H9 (cell line): ENCODE measurements at regions not wholly inside any gene's neighbourhood (a gene's known extent, or its start where the extent isn't known, plus 50 kb on each side); places are given as distances from the start of the nearest gene placed in this dataset.

Experiments used
- DNase-seq: peaks from one replicate; pipeline ENCODE4 v3.0.0-alpha.2; 2017
- H2AFZ ChIP-seq: one replicate; pipeline ENCODE4 v1.6.1; 2013; ENCODE audit warnings: mild to moderate bottlenecking, low read length, control low read depth, moderate library complexity
- H2AK5ac ChIP-seq: 2 replicates; pipeline ENCODE4 v1.6.1; 2013; ENCODE audit warnings: low read length, control low read depth, mixed read lengths; ENCODE audit not compliant: insufficient read length
- H2BK120ac ChIP-seq: one replicate; pipeline ENCODE4 v1.6.1; 2013; ENCODE audit warnings: low read depth, mild to moderate bottlenecking, low read length, control low read depth, inconsistent platforms; ENCODE audit not compliant: poor library complexity, severe bottlenecking
- H2BK12ac ChIP-seq: 2 replicates; pipeline ENCODE4 v1.6.1; 2013; ENCODE audit warnings: low read length, control low read depth, mixed read lengths, low read depth; ENCODE audit not compliant: insufficient read length
- H2BK15ac ChIP-seq: 2 replicates; pipeline ENCODE4 v1.6.1; 2013; ENCODE audit warnings: low read depth, low read length, control low read depth
- H2BK20ac ChIP-seq: one replicate; pipeline ENCODE4 v1.6.1; 2013; ENCODE audit warnings: low read depth, mild to moderate bottlenecking, low read length, control low read depth, inconsistent platforms; ENCODE audit not compliant: poor library complexity, severe bottlenecking
- H2BK5ac ChIP-seq: 2 replicates; pipeline ENCODE4 v1.6.1; 2013; ENCODE audit warnings: low read length, control low read depth, mixed read lengths; ENCODE audit not compliant: insufficient read length
- H3K14ac ChIP-seq: 2 replicates; pipeline ENCODE4 v1.6.1; 2013; ENCODE audit warnings: low read length, control low read depth; ENCODE audit not compliant: insufficient read depth
- H3K18ac ChIP-seq: 2 replicates; pipeline ENCODE4 v1.6.1; 2013; ENCODE audit warnings: low read depth, mild to moderate bottlenecking, mixed read lengths, low read length, control low read depth; ENCODE audit not compliant: insufficient read length
- H3K23ac ChIP-seq: 2 replicates; pipeline ENCODE4 v1.6.1; 2013; ENCODE audit warnings: low read length, control low read depth, mixed read lengths, low read depth; ENCODE audit not compliant: insufficient read length
- H3K23me2 ChIP-seq: 2 replicates; pipeline ENCODE4 v1.6.1; 2013; ENCODE audit warnings: low read depth, mild to moderate bottlenecking, mixed read lengths, low read length, control low read depth; ENCODE audit not compliant: insufficient read length, poor library complexity, severe bottlenecking
- H3K27ac ChIP-seq: 2 replicates; pipeline ENCODE4 v1.5.1; 2013; ENCODE audit warnings: low read length, control low read depth, mixed read lengths, low read depth; ENCODE audit not compliant: insufficient read length
- H3K27me3 ChIP-seq: 2 replicates; pipeline ENCODE4 v1.6.1; 2013; ENCODE audit warnings: low read length, control low read depth, inconsistent platforms; ENCODE audit not compliant: insufficient read depth
- H3K4ac ChIP-seq: 2 replicates; pipeline ENCODE4 v1.6.1; 2013; ENCODE audit warnings: low read depth, mild to moderate bottlenecking, control low read depth, inconsistent platforms, low read length, moderate library complexity
- H3K4me1 ChIP-seq: 2 replicates; pipeline ENCODE4 v1.6.1; 2013; ENCODE audit warnings: low read length, control low read depth, inconsistent platforms; ENCODE audit not compliant: insufficient read depth
- H3K4me2 ChIP-seq: 2 replicates; pipeline ENCODE4 v1.6.1; 2013; ENCODE audit warnings: low read length, control low read depth, mixed read lengths; ENCODE audit not compliant: insufficient read length, insufficient read depth
- H3K56ac ChIP-seq: 2 replicates; pipeline ENCODE4 v1.6.1; 2013; ENCODE audit warnings: low read depth, mild to moderate bottlenecking, mixed read lengths, low read length, control low read depth; ENCODE audit not compliant: insufficient read length
- H3K79me1 ChIP-seq: 2 replicates; pipeline ENCODE4 v1.6.1; 2013; ENCODE audit warnings: low read depth, mild to moderate bottlenecking, moderate library complexity, low read length, control low read depth, inconsistent platforms; ENCODE audit not compliant: insufficient read depth, poor library complexity, severe bottlenecking
- H3K79me2 ChIP-seq: 2 replicates; pipeline ENCODE4 v1.6.1; 2013; ENCODE audit warnings: low read length, control low read depth, inconsistent platforms; ENCODE audit not compliant: insufficient read depth
- H3K9ac ChIP-seq: 2 replicates; pipeline ENCODE4 v1.6.1; 2013; ENCODE audit warnings: low read length, control low read depth, mixed read lengths; ENCODE audit not compliant: insufficient read length; ENCODE audit errors: extremely low read depth
- H3K9me3 ChIP-seq: one replicate; pipeline ENCODE4 v1.6.1; 2013; ENCODE audit warnings: low read depth, low read length, inconsistent platforms; ENCODE audit not compliant: control insufficient read depth
- H3T11ph ChIP-seq: one replicate; pipeline ENCODE4 v1.6.1; 2013; ENCODE audit warnings: mild to moderate bottlenecking, low read length, control low read depth, inconsistent platforms
- H4K20me1 ChIP-seq: one replicate; pipeline ENCODE4 v1.6.1; 2013; ENCODE audit not compliant: control insufficient read depth, insufficient read length, insufficient read depth
- H4K5ac ChIP-seq: 2 replicates; pipeline ENCODE4 v1.6.1; 2013; ENCODE audit warnings: low read depth, mild to moderate bottlenecking, mixed read lengths, low read length, control low read depth; ENCODE audit not compliant: insufficient read length
- H4K8ac ChIP-seq: replicated peaks from 2 replicates; pipeline ENCODE4 v1.6.1; 2013; ENCODE audit warnings: low read length, control low read depth, mixed read lengths, low read depth; ENCODE audit not compliant: insufficient read length
- H4K91ac ChIP-seq: 2 replicates; pipeline ENCODE4 v1.6.1; 2013; ENCODE audit warnings: low read depth, mild to moderate bottlenecking, moderate library complexity, mixed read lengths, low read length, control low read depth; ENCODE audit not compliant: insufficient read length
- H3K27ac Mint-ChIP-seq, 3 experiments: 2 replicates in 2 of 3; 3 replicates in 1 of 3; pipeline ENCODE4 v1.8.0; 2020 to 2021; ENCODE audit warnings: mixed read lengths in 3 of 3, mild to moderate bottlenecking in 1 of 3, moderate library complexity in 1 of 3
- H3K27me3 Mint-ChIP-seq: 2 replicates; pipeline ENCODE4 v1.8.0; 2021; ENCODE audit warnings: low read depth, mild to moderate bottlenecking, moderate library complexity, mixed read lengths
- H3K36me3 Mint-ChIP-seq, 3 experiments: 2 replicates in 2 of 3; 3 replicates in 1 of 3; pipeline ENCODE4 v1.8.0; 2020 to 2021; ENCODE audit warnings: low read depth in 3 of 3, mixed read lengths in 3 of 3; ENCODE audit not compliant: insufficient read depth in 1 of 3
- H3K4me1 Mint-ChIP-seq, 2 experiments: 2 replicates each; pipeline ENCODE4 v1.8.0; 2020; ENCODE audit warnings: mixed read lengths in 2 of 2
- H3K4me3 Mint-ChIP-seq, 2 experiments: 2 replicates in 1 of 2; 3 replicates in 1 of 2; pipeline ENCODE4 v1.8.0; 2020 to 2021; ENCODE audit warnings: mild to moderate bottlenecking in 2 of 2, mixed read lengths in 2 of 2, moderate library complexity in 1 of 2
- H3K9me3 Mint-ChIP-seq, 2 experiments: 2 replicates in 1 of 2; 3 replicates in 1 of 2; pipeline ENCODE4 v1.8.0; 2020; ENCODE audit warnings: mild to moderate bottlenecking in 2 of 2, mixed read lengths in 2 of 2, moderate library complexity in 1 of 2
- CTCF ChIP-seq: fragments of 200-600 bp; sonication (generic); conservative IDR thresholded peaks from 3 replicates; pipeline ENCODE4 v1.8.0; 2021; ENCODE audit warnings: antibody characterized with exemption, mild to moderate bottlenecking
- WGBS: extraction: QIAGEN DNeasy Blood & Tissue Kit; methylation state at CpG from one replicate; pipeline ENCODE4 v1.1.7; 2013; ENCODE audit warnings: missing lambda C conversion rate, low lambda C conversion rate, mixed read lengths; ENCODE audit not compliant: insufficient read length; ENCODE audit errors: extremely low coverage; 5-methylcytosine and 5-hydroxymethylcytosine counted together

DNA sequence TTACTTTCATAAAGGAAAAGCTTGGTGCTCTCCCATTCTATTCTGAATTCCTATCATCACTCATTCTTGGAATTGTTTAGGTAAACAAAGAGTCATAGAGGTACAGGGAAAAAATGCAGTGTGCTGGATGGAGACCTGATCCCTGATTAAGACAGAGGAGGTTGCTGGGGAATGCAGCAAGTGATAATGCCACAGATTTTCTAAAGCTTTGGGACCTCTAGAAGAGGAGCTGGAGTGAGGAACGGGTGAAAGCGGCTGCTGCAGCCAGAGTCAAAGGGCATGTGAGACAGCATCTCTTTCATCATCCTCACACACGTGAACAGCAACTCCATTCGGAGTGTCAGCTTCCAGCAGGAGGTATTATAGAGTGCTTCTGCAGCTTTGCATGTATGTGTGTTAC is 54.9 kb upstream of the DIPK1A start:
- Histone ChIP-seq H3K4ac (no peak overlapping the region), H3K23ac (no peak overlapping the region), H3K4me1 (no peaks in the 10 kb centered on the region; the same call in 1 of the 2 replicates), H3K27ac (no peak overlapping the region), H2BK12ac (no peak overlapping the region), H2BK5ac (no peak overlapping the region), H3K79me2 (no peaks in the 10 kb centered on the region), H2BK15ac (no peak overlapping the region), H3K18ac (no peak overlapping the region), H3K23me2 (no peaks in the 10 kb centered on the region), H2AFZ (no peak overlapping the region), H2AK5ac (no peak overlapping the region), H3K56ac (no peak overlapping the region), H3K4me2 (no peak overlapping the region), H4K20me1 (no peaks in the 10 kb centered on the region), H3K27me3 (no peaks in the 10 kb centered on the region), H4K5ac (no peak overlapping the region), H3T11ph (no peak overlapping the region), H4K91ac (no peak overlapping the region), H3K79me1 (no peaks in the 10 kb centered on the region), H4K8ac (no peak overlapping the region), H3K9me3 (no peaks in the 10 kb centered on the region), H2BK120ac (no peak overlapping the region), H3K14ac (no peak overlapping the region), H2BK20ac (no peak overlapping the region), H3K9ac (no peak overlapping the region)
- no peak for TF ChIP-seq CTCF
- H3K9me3 Mint-ChIP-seq = no peaks in the 10 kb centered on the region
- H3K4me1 Mint-ChIP-seq = peaks cover 13 to 14% of the 10 kb centered on the region in 2 experiments
- H3K27ac Mint-ChIP-seq = no peak overlapping the region
- no peaks in the 10 kb centered on the region for H3K27me3 Mint-ChIP-seq
- WGBS = no CpG with 5 or more reads among the region's 4 CpGs
- no peaks in the 10 kb centered on the region for H3K36me3 Mint-ChIP-seq
- H3K4me3 Mint-ChIP-seq = no peak overlapping the region
- no peak for DNase-seq
